DND-41 (cell line): ENCODE measurements at regions not wholly inside any gene's neighbourhood (a gene's known extent, or its start where the extent isn't known, plus 50 kb on each side); places are given as distances from the start of the nearest gene placed in this dataset.

Experiments used
- ATAC-seq: fragments of 200-7000 bp; cut with Tn5 transposase; 3 replicates; pipeline ENCODE4 v1.9.1; 2021; ENCODE audit warnings: low read depth; ENCODE audit not compliant: insufficient read depth
- DNase-seq: peaks from one replicate; pipeline ENCODE4 v3.0.0-alpha.2; 2020
- H2AFZ ChIP-seq: 2 replicates; pipeline ENCODE4 v1.6.0; 2012; ENCODE audit warnings: low read depth, low read length
- H3K27ac ChIP-seq: 2 replicates; pipeline ENCODE4 v1.5.1; 2012; ENCODE audit warnings: low read length, inconsistent platforms
- H3K27me3 ChIP-seq: fragments of 200-600 bp; sonication (generic); 2 replicates; pipeline ENCODE4 v1.6.0; 2012; ENCODE audit warnings: low read length, mild to moderate bottlenecking, inconsistent platforms; ENCODE audit not compliant: insufficient read depth, poor library complexity
- H3K36me3 ChIP-seq: 2 replicates; pipeline ENCODE4 v1.5.1; 2012; ENCODE audit warnings: low read length, inconsistent platforms; ENCODE audit not compliant: insufficient read depth
- H3K4me1 ChIP-seq: 2 replicates; pipeline ENCODE4 v1.5.1; 2012; ENCODE audit warnings: mild to moderate bottlenecking, low read length; ENCODE audit not compliant: insufficient read depth
- H3K4me2 ChIP-seq: 2 replicates; pipeline ENCODE4 v1.6.0; 2012; ENCODE audit warnings: mild to moderate bottlenecking, moderate library complexity, low read length, inconsistent platforms; ENCODE audit not compliant: insufficient read depth
- H3K4me3 ChIP-seq, 2 experiments: fragments of 200-600 bp in 1 of 2; shearing (Covaris generic) in 1 of 2; 2 replicates each; pipeline ENCODE4 v1.5.1; 2012 to 2016; ENCODE audit warnings: inconsistent platforms in 2 of 2, low read length in 2 of 2, mild to moderate bottlenecking in 2 of 2, low read depth in 1 of 2, moderate library complexity in 1 of 2
- H3K79me2 ChIP-seq: 2 replicates; pipeline ENCODE4 v1.6.0; 2012; ENCODE audit warnings: low read length, inconsistent platforms; ENCODE audit not compliant: insufficient read depth
- H3K9ac ChIP-seq: 2 replicates; pipeline ENCODE4 v1.6.0; 2012; ENCODE audit warnings: low read depth, mild to moderate bottlenecking, inconsistent platforms, low read length, moderate library complexity
- H3K9me3 ChIP-seq: 2 replicates; pipeline ENCODE4 v1.5.1; 2012; ENCODE audit warnings: low read length, moderate library complexity, mild to moderate bottlenecking, inconsistent platforms; ENCODE audit not compliant: insufficient read depth, severe bottlenecking
- H4K20me1 ChIP-seq: 2 replicates; pipeline ENCODE4 v1.6.0; 2012; ENCODE audit warnings: low read length; ENCODE audit not compliant: insufficient read depth
- EZH2 ChIP-seq: IDR thresholded peaks from 3 replicates; pipeline ENCODE4 v1.6.1; 2012; ENCODE audit warnings: borderline replicate concordance, low read depth, mild to moderate bottlenecking, moderate library complexity, low read length, inconsistent platforms; ENCODE audit not compliant: severe bottlenecking
- TF ChIP-seq, protein P1 (sequence below): IDR thresholded peaks from 2 replicates; pipeline ENCODE4 v1.5.1; 2012; ENCODE audit warnings: borderline replicate concordance, low read length, moderate library complexity, mild to moderate bottlenecking; ENCODE audit not compliant: poor library complexity, severe bottlenecking; ENCODE audit errors: extremely low read depth

DNA sequence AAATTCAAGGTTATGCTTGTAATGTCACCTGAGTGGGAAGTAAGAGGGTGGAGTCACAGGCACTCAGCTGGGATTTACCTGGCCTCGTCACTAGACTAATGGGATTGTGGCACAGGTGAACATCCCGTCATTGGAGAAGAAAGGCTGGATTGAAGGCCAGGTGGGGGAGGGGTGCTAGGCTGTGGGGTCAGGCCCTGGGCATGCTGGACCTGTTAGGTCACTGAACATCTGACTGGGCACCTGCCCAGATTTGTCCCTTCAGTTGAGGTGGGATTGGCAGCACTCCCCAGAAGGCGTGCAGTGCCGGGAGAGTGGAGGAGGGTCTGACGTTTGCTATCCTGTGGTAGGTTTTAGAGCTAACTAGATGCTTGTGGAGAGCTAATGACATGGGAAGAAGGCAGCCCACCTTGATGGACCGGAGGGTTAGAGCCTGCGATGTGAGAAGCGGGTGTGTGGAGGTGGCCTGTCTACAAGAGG, 161.5 kb upstream of the ZNF267 start:
- peaks cover 45% of the 10 kb centered on the region for H3K4me1 ChIP-seq
- H3K27ac ChIP-seq: no peak overlapping the region; the same call in 1 of the 2 replicates
- peak overlapping the region; percentile 81 for H2AFZ ChIP-seq
- H3K36me3 ChIP-seq: peaks cover 24% of the 10 kb centered on the region
- TF ChIP-seq, protein P1, sequence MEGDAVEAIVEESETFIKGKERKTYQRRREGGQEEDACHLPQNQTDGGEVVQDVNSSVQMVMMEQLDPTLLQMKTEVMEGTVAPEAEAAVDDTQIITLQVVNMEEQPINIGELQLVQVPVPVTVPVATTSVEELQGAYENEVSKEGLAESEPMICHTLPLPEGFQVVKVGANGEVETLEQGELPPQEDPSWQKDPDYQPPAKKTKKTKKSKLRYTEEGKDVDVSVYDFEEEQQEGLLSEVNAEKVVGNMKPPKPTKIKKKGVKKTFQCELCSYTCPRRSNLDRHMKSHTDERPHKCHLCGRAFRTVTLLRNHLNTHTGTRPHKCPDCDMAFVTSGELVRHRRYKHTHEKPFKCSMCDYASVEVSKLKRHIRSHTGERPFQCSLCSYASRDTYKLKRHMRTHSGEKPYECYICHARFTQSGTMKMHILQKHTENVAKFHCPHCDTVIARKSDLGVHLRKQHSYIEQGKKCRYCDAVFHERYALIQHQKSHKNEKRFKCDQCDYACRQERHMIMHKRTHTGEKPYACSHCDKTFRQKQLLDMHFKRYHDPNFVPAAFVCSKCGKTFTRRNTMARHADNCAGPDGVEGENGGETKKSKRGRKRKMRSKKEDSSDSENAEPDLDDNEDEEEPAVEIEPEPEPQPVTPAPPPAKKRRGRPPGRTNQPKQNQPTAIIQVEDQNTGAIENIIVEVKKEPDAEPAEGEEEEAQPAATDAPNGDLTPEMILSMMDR: no peak
- TF ChIP-seq EZH2: no peak
- peaks cover 35% of the 10 kb centered on the region for H3K79me2 ChIP-seq
- ATAC-seq (no peak), DNase-seq (no peak)
- H4K20me1 ChIP-seq: peaks cover 13% of the 10 kb centered on the region
- 0 out of 4 replicates have a peak overlapping the region, but pooled peaks of 1 of the 2 experiments have one; percentile 84 for H3K4me3 ChIP-seq
- no peaks in the 10 kb centered on the region for H3K9me3 ChIP-seq
- H3K27me3 ChIP-seq: no peaks in the 10 kb centered on the region
- peak overlapping the region; percentile 91; the same call in 1 of the 2 replicates for H3K9ac ChIP-seq
- peak overlapping the region; percentile 75; the same call in 1 of the 2 replicates for H3K4me2 ChIP-seq

DNA sequence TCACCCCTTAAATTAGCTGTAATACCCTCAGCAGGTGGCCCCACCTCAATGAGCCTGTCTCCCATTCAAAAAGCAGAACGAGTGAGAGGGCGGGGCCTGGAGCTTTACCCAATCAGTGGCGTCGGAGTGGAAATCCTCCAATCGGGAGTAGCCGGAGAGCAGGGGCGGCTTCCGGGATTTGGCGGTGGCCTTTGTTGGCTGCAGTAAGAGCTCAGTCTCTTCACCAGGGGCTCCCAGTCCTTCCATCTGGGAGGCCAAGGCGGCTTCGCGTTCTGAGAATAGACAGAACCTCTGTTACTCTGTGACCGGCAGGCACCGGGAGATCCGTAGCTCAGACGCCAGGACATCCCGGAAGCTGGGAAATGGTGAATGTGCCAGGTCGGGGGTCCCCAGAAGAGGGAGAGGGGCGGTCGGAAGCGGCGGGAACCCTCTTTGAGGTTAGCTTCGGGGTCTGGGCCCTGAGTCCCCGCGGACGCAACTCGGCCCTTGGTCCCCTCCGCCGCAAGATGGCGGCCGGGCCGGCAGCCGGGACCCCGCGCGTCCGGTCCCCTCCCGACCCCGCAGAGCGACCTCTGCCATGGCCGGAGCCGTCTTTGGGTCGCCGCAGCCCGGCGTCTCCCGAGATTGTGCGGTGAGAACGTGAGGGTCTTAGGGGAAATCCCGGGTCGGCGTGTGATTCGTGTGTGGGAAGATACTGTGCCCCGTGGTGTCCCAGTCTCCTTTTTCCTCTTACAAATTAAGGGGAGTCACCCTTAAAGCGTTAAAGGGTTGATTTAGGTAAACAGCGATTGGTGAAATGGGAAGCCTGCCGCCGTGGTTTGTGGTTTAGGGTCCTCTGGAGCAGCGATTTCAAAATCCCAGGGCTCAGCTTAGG, 160.3 kb upstream of the ZNF267 start:
- TF ChIP-seq EZH2: no peak
- TF ChIP-seq, protein P1: no peak
- peak overlapping the region; percentile 89 for H3K27ac ChIP-seq
- DNase-seq (peak; percentile 96), ATAC-seq (peak; percentile 94)
- peak overlapping the region; percentile 54 to 84 for H3K4me3 ChIP-seq
- peaks cover 38% of the 10 kb centered on the region for H3K4me1 ChIP-seq
- H3K9me3 ChIP-seq: no peaks in the 10 kb centered on the region
- H3K79me2 ChIP-seq: peaks cover 37% of the 10 kb centered on the region
- H3K27me3 ChIP-seq: no peaks in the 10 kb centered on the region
- H3K9ac ChIP-seq: peak overlapping the region; percentile 91
- peaks cover 16% of the 10 kb centered on the region for H4K20me1 ChIP-seq
- H2AFZ ChIP-seq: peak overlapping the region; percentile 88
- H3K36me3 ChIP-seq: peaks cover 23% of the 10 kb centered on the region
- H3K4me2 ChIP-seq: peak overlapping the region; percentile 75

DNA sequence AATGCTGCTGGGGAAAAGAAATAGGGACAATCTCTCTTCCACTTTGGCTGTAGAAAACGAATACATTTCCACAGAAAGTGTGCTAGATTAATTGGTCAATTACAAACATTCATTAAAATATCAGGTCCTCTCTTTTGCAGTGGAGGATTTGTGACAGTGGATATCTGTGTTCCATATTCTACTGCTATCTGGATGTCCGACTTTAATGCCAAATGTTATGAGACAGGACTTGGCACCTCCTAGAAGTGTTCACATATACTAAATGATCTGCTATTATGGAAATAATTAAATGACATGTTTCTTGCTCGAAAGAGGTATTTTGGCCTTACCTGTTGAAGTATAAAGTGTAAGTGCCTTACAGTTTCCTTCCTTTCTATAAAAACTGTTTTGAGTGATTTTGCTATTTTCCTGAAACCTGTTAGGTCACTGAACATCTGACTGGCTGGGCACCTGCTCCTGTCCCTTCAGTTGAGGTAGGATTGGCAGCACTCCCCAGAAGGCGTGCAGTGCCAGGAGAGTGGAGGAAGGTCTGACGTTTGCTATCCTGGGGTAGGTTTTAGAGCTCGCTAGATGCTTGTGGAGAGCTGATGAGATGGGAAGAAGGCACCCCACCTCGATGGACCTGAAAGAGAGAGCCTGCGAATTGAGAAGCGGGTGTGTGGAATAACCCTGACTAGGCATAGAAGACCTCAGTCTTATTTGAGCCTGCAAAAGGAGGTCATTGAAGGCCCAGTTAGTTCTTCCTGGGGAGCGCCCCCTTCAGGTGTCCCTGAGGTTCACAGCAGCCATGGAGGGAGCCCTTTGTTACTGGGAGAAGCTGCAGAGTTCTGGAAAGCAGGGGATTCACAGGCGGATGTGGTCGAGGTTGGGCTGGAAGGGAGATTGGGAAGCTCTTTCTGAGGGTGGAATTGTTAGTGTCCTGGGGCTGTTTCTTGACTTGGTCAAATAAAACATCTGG, 159.4 kb upstream of the ZNF267 start:
- H2AFZ ChIP-seq: peak overlapping the region; percentile 88

More for the DNA sequence above, 159.4 kb upstream of the ZNF267 start:
- peaks cover 39% of the 10 kb centered on the region for H3K79me2 ChIP-seq
- peak overlapping the region; percentile 75 for H3K4me2 ChIP-seq
- H3K9ac ChIP-seq: peak overlapping the region; percentile 91
- H4K20me1 ChIP-seq: peaks cover 16% of the 10 kb centered on the region
- peak overlapping the region; percentile 89 for H3K27ac ChIP-seq
- no peak for DNase-seq
- TF ChIP-seq, protein P1: peak; percentile 54
- no peak for TF ChIP-seq EZH2
- H3K36me3 ChIP-seq: peaks cover 30% of the 10 kb centered on the region
- H3K9me3 ChIP-seq: no peaks in the 10 kb centered on the region
- H3K4me3 ChIP-seq: peak overlapping the region; percentile 54 to 84; a peak in 3 of 4 replicates
- no peaks in the 10 kb centered on the region for H3K27me3 ChIP-seq
- ATAC-seq: no peak
- H3K4me1 ChIP-seq: peaks cover 34% of the 10 kb centered on the region
